ENCODE measurements at regions not wholly inside any gene's neighbourhood (a gene's known extent, or its start where the extent isn't known, plus 50 kb on each side); places are given as distances from the start of the nearest gene placed in this dataset.

GRCh38 chrX:34493086-34493485 is 164.0 kb downstream of the TMEM47 start:
- TF ChIP-seq TAF1 (IDR thresholded peaks at IDR 0.05; ENCODE audit: borderline replicate concordance, low read depth, low read length) (no peak), POLR2AphosphoS5 (IDR thresholded peaks at IDR 0.05; ENCODE audit: low read depth, low read length) (no peak)
